Esophagus squamous epithelium (tissue), 5 donors: ENCODE measurements at regions not wholly inside any gene's neighbourhood (a gene's known extent, or its start where the extent isn't known, plus 50 kb on each side); places are given as distances from the start of the nearest gene placed in this dataset.

ENCODE experiments used
- DNase-seq: peaks from one replicate; lab custom pipeline; 2025; lab: John Stamatoyannopoulos, UW
- H3K27ac ChIP-seq, 4 donors: fragments of 200-600 bp; sonication (generic); one replicate each; pipeline ENCODE4 v1.5.1; 2016 to 2019; ENCODE audit warnings: mild to moderate bottlenecking in 1 of 4
- H3K27me3 ChIP-seq, 4 donors: fragments of 200-600 bp; sonication (generic); 1 replicate in 3 of 4; 2 replicates in 1 of 4; pipeline versions ENCODE4 v1.5.1 to v1.6.0; 2017 to 2021; ENCODE audit warnings: antibody characterized with exemption in 1 of 4
- H3K36me3 ChIP-seq, 3 donors: fragments of 200-600 bp; sonication (generic); one replicate each; pipeline ENCODE4 v1.5.1; 2016 to 2019
- H3K4me1 ChIP-seq, 3 donors: fragments of 200-600 bp; sonication (generic); one replicate each; pipeline ENCODE4 v1.5.1; 2017 to 2019
- H3K4me3 ChIP-seq, 4 donors: fragments of 200-600 bp; sonication (generic); 1 replicate in 3 of 4; 2 replicates in 1 of 4; pipeline ENCODE4 v1.5.1; 2016 to 2019; ENCODE audit warnings: mild to moderate bottlenecking in 2 of 4, moderate library complexity in 1 of 4
- H3K9me3 ChIP-seq, 3 donors: fragments of 200-600 bp; sonication (generic); one replicate each; pipeline ENCODE4 v1.5.1; 2016 to 2019
- CTCF ChIP-seq, 6 experiments: fragments of 450-650 bp in 4 of 6; fragments of 200-600 bp in 2 of 6; sonication (generic) in 2 of 6; IDR thresholded peaks; one replicate each; pipeline ENCODE4 v1.5.1; 2016 to 2019; ENCODE audit warnings: antibody characterized with exemption in 6 of 6, mild to moderate bottlenecking in 4 of 6, moderate library complexity in 4 of 6
- POLR2A ChIP-seq, 4 donors: fragments of 450-650 bp; IDR thresholded peaks; one replicate each; pipeline ENCODE4 v1.6.1; 2017; ENCODE audit warnings: antibody characterized with exemption in 4 of 4, mild to moderate bottlenecking in 4 of 4, moderate library complexity in 3 of 4
- WGBS, 2 donors: methylation state at CpG; one replicate each; pipeline ENCODE4 v1.1.5; 2018; 5-methylcytosine and 5-hydroxymethylcytosine counted together
- intact Hi-C: fragments of 100-400 bp; cut with DNase I; formaldehyde crosslinking; loops from one replicate; pipeline ENCODE4 v1.15.0; 2022
- donor health status: DM: yes; HTN: yes; CAD: no.

GRCh38 chr1:112242470-112242869 lies 153.5 kb upstream of the CTTNBP2NL start:
- no peak overlapping the region for H3K4me3 ChIP-seq
- TF ChIP-seq CTCF (IDR thresholded peaks at IDR 0.05) (no peak), POLR2A (IDR thresholded peaks at IDR 0.05) (no peak)

GRCh38 chr1:112244131-112244530 lies 151.9 kb upstream of the CTTNBP2NL start:
- Histone ChIP-seq H3K9me3 (no peaks in the 10 kb centered on the region), H3K4me3 (no peak overlapping the region), H3K36me3 (no peaks in the 10 kb centered on the region), H3K27me3 (peaks cover 0 to 7% (median 0%) of the 10 kb centered on the region in 4 donors), H3K4me1 (no peaks in the 10 kb centered on the region), H3K27ac (no peak overlapping the region)
- WGBS, 2 donors = 83 to 90% methylated on average over 3 of the region's 3 CpGs
- intact Hi-C loops = no loop called here
- no peak for TF ChIP-seq POLR2A (IDR thresholded peaks at IDR 0.05)
- no peak for TF ChIP-seq CTCF (IDR thresholded peaks at IDR 0.05)
- DNase-seq = no peak

More at GRCh38 chr1:112242470-112242869, 153.5 kb upstream of the CTTNBP2NL start:
- Histone ChIP-seq H3K27me3 (peaks cover 0 to 9% (median 0%) of the 10 kb centered on the region in 4 donors), H3K9me3 (no peaks in the 10 kb centered on the region), H3K36me3 (no peaks in the 10 kb centered on the region), H3K27ac (no peak overlapping the region), H3K4me1 (no peaks in the 10 kb centered on the region)
- no peak for DNase-seq
- intact Hi-C loops = no loop called here
- 83 to 88% methylated on average over 5 of the region's 5 CpGs for WGBS, 2 donors

- no peaks in the 10 kb centered on the region for H3K27me3 ChIP-seq
- H3K9me3 ChIP-seq = no peaks in the 10 kb centered on the region
- TF ChIP-seq CTCF (IDR thresholded peaks at IDR 0.05) = no peak
- no peak for TF ChIP-seq POLR2A (IDR thresholded peaks at IDR 0.05)
- H3K4me1 ChIP-seq = no peaks in the 10 kb centered on the region
- intact Hi-C loops = no loop called here
- no peak for DNase-seq
- H3K36me3 ChIP-seq = no peaks in the 10 kb centered on the region
- 67 to 70% methylated on average over 2 of the region's 2 CpGs for WGBS, 2 donors
- H3K27ac ChIP-seq = no peak overlapping the region
- no peak overlapping the region for H3K4me3 ChIP-seq
Observed at GRCh38 chr1:112245114-112245513, 150.9 kb upstream of the CTTNBP2NL start.

- intact Hi-C loops = no loop called here
- Histone ChIP-seq H3K27ac (no peak overlapping the region), H3K4me3 (no peak overlapping the region), H3K36me3 (no peaks in the 10 kb centered on the region), H3K4me1 (no peaks in the 10 kb centered on the region), H3K27me3 (no peaks in the 10 kb centered on the region), H3K9me3 (no peaks in the 10 kb centered on the region)
- 53 to 75% methylated on average over 2 of the region's 2 CpGs for WGBS, 2 donors
- DNase-seq = no peak
- no peak for TF ChIP-seq CTCF (IDR thresholded peaks at IDR 0.05)
- TF ChIP-seq POLR2A (IDR thresholded peaks at IDR 0.05) = no peak
Observed at GRCh38 chr1:112247036-112247597, 148.9 kb upstream of the CTTNBP2NL start.

GRCh38 chr1:112247961-112248360 lies 148.1 kb upstream of the CTTNBP2NL start:
- Histone ChIP-seq H3K4me1 (no peaks in the 10 kb centered on the region), H3K4me3 (no peak overlapping the region), H3K9me3 (no peaks in the 10 kb centered on the region), H3K27me3 (no peaks in the 10 kb centered on the region), H3K36me3 (no peaks in the 10 kb centered on the region), H3K27ac (no peak overlapping the region)
- intact Hi-C loops = no loop called here
- 29 to 58% methylated on average over 2 of the region's 2 CpGs for WGBS, 2 donors
- TF ChIP-seq CTCF (IDR thresholded peaks at IDR 0.05) (no peak), POLR2A (IDR thresholded peaks at IDR 0.05) (no peak)
- DNase-seq = no peak
